ENCODE measurements at regions not wholly inside any gene's neighbourhood (a gene's known extent, or its start where the extent isn't known, plus 50 kb on each side); places are given as distances from the start of the nearest gene placed in this dataset.
"Not testable (repeated sequence)": the region's sequence is repeated elsewhere in the genome, so short reads cannot be mapped to it uniquely, and the experiment has no call there.

GRCh38 chr4:12461576-12461975 is 1022.6 kb downstream of the RAB28 start:
- TF ChIP-seq, protein P1, sequence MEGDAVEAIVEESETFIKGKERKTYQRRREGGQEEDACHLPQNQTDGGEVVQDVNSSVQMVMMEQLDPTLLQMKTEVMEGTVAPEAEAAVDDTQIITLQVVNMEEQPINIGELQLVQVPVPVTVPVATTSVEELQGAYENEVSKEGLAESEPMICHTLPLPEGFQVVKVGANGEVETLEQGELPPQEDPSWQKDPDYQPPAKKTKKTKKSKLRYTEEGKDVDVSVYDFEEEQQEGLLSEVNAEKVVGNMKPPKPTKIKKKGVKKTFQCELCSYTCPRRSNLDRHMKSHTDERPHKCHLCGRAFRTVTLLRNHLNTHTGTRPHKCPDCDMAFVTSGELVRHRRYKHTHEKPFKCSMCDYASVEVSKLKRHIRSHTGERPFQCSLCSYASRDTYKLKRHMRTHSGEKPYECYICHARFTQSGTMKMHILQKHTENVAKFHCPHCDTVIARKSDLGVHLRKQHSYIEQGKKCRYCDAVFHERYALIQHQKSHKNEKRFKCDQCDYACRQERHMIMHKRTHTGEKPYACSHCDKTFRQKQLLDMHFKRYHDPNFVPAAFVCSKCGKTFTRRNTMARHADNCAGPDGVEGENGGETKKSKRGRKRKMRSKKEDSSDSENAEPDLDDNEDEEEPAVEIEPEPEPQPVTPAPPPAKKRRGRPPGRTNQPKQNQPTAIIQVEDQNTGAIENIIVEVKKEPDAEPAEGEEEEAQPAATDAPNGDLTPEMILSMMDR (IDR thresholded peaks at IDR 0.05), result not testable (repeated sequence)
- TF ChIP-seq EZH2 (IDR thresholded peaks at IDR 0.05; ENCODE audit: borderline replicate concordance, insufficient read depth, low read depth, low read length, poor library complexity, severe bottlenecking), result not testable (repeated sequence)

All from B cell (primary cell).